Natural killer cell treated with Interleukin-12 subunit alpha and Interleukin-12 subunit beta and Interleukin-15 and Interleukin-18, amount 100 ng/mL, for 72 hours (primary cell): ENCODE measurements at regions not wholly inside any gene's neighbourhood (a gene's known extent, or its start where the extent isn't known, plus 50 kb on each side); places are given as distances from the start of the nearest gene placed in this dataset.

Experiments
- ATAC-seq, 2 donors: fragments of 150-1000 bp; cut with Tn5 transposase in 1 of 2; sonication (Bioruptor Pico), chemical (Tn5 transposase) in 1 of 2; 2 replicates each; pipeline ENCODE4 v1.10.0; 2021
- DNase-seq: peaks from one replicate; pipeline ENCODE4 v3.0.0; 2022; ENCODE audit warnings: low spot score
- H3K27ac Mint-ChIP-seq, 2 donors: 1 replicate in 1 of 2; 2 replicates in 1 of 2; pipeline ENCODE4 v1.8.0; 2022; ENCODE audit warnings: mixed read lengths in 2 of 2, mild to moderate bottlenecking in 1 of 2, moderate library complexity in 1 of 2
- H3K27me3 Mint-ChIP-seq, 2 donors: 1 replicate in 1 of 2; 2 replicates in 1 of 2; pipeline ENCODE4 v1.8.0; 2022; ENCODE audit warnings: mixed read lengths in 2 of 2
- H3K36me3 Mint-ChIP-seq: one replicate; pipeline ENCODE4 v1.8.0; 2022; ENCODE audit warnings: mixed read lengths
- H3K4me1 Mint-ChIP-seq, 2 donors: 1 replicate in 1 of 2; 2 replicates in 1 of 2; pipeline ENCODE4 v1.8.0; 2022; ENCODE audit warnings: low read depth in 2 of 2, mixed read lengths in 2 of 2, mild to moderate bottlenecking in 1 of 2
- H3K4me3 Mint-ChIP-seq: one replicate; pipeline ENCODE4 v1.8.0; 2022; ENCODE audit warnings: mixed read lengths
- H3K9me3 Mint-ChIP-seq: 2 replicates; pipeline ENCODE4 v1.8.0; 2022; ENCODE audit warnings: mixed read lengths

- Mint-ChIP-seq H3K9me3 (peaks cover 13% of the 10 kb centered on the region), H3K36me3 (no peaks in the 10 kb centered on the region)
Measured at GRCh38 chr9:13755551-13755950, 476.1 kb upstream of the MPDZ start.

GRCh38 chr9:13750639-13751038, 471.1 kb upstream of the MPDZ start:
- Mint-ChIP-seq H3K27ac (no peak overlapping the region), H3K36me3 (no peaks in the 10 kb centered on the region), H3K4me3 (no peak overlapping the region), H3K9me3 (peaks cover 16% of the 10 kb centered on the region), H3K27me3 (no peaks in the 10 kb centered on the region), H3K4me1 (no peaks in the 10 kb centered on the region)
- no peak for DNase-seq
- no peak for ATAC-seq

More at GRCh38 chr9:13755551-13755950, 476.1 kb upstream of the MPDZ start:
- no peaks in the 10 kb centered on the region for H3K4me1 Mint-ChIP-seq
- ATAC-seq (no peak), DNase-seq (no peak)
- H3K27me3 Mint-ChIP-seq = no peaks in the 10 kb centered on the region
- H3K4me3 Mint-ChIP-seq = no peak overlapping the region
- H3K27ac Mint-ChIP-seq = no peak overlapping the region

GRCh38 chr9:13750061-13750460, 470.6 kb upstream of the MPDZ start:
- no peak for ATAC-seq
- no peak for DNase-seq
- Mint-ChIP-seq H3K27me3 (no peaks in the 10 kb centered on the region), H3K9me3 (peaks cover 16% of the 10 kb centered on the region), H3K4me3 (no peak overlapping the region), H3K27ac (no peak overlapping the region), H3K36me3 (no peaks in the 10 kb centered on the region), H3K4me1 (no peaks in the 10 kb centered on the region)

- Mint-ChIP-seq H3K9me3 (peaks cover 5% of the 10 kb centered on the region), H3K4me3 (no peak overlapping the region), H3K4me1 (no peaks in the 10 kb centered on the region), H3K27me3 (no peaks in the 10 kb centered on the region), H3K36me3 (no peaks in the 10 kb centered on the region), H3K27ac (no peak overlapping the region)
- ATAC-seq = no peak
- DNase-seq = no peak
Measured at GRCh38 chr9:13746876-13747275, 467.4 kb upstream of the MPDZ start.

- DNase-seq (no peak), ATAC-seq (no peak)
- Mint-ChIP-seq H3K9me3 (peaks cover 4% of the 10 kb centered on the region), H3K4me3 (no peak overlapping the region), H3K27ac (no peak overlapping the region), H3K4me1 (no peaks in the 10 kb centered on the region), H3K27me3 (no peaks in the 10 kb centered on the region), H3K36me3 (no peaks in the 10 kb centered on the region)
Measured at GRCh38 chr9:13744261-13744901, 464.9 kb upstream of the MPDZ start.

- no peak for DNase-seq
- no peak for ATAC-seq
- Mint-ChIP-seq H3K36me3 (no peaks in the 10 kb centered on the region), H3K4me3 (no peak overlapping the region), H3K27ac (no peak overlapping the region), H3K9me3 (peaks cover 8% of the 10 kb centered on the region), H3K27me3 (no peaks in the 10 kb centered on the region), H3K4me1 (no peaks in the 10 kb centered on the region)
Measured at GRCh38 chr9:13737885-13738284, 458.4 kb upstream of the MPDZ start.

- H3K9me3 Mint-ChIP-seq = peaks cover 8% of the 10 kb centered on the region
- no peak for ATAC-seq
Measured at GRCh38 chr9:13735181-13735580, 455.7 kb upstream of the MPDZ start.

GRCh38 chr9:13734601-13735000, 455.1 kb upstream of the MPDZ start:
- ATAC-seq (no peak), DNase-seq (no peak)
- Mint-ChIP-seq H3K4me1 (no peaks in the 10 kb centered on the region), H3K4me3 (no peak overlapping the region), H3K27ac (no peak overlapping the region), H3K36me3 (no peaks in the 10 kb centered on the region), H3K27me3 (no peaks in the 10 kb centered on the region), H3K9me3 (peaks cover 8% of the 10 kb centered on the region)

More at GRCh38 chr9:13735181-13735580, 455.7 kb upstream of the MPDZ start:
- Mint-ChIP-seq H3K27ac (no peak overlapping the region), H3K27me3 (no peaks in the 10 kb centered on the region), H3K4me1 (no peaks in the 10 kb centered on the region), H3K36me3 (no peaks in the 10 kb centered on the region), H3K4me3 (no peak overlapping the region)
- DNase-seq = no peak

GRCh38 chr9:13732290-13732689, 452.8 kb upstream of the MPDZ start:
- H3K27me3 Mint-ChIP-seq = no peaks in the 10 kb centered on the region
- no peak for DNase-seq
- no peak for ATAC-seq
- H3K9me3 Mint-ChIP-seq = peaks cover 4% of the 10 kb centered on the region
- no peak overlapping the region for H3K27ac Mint-ChIP-seq
- H3K4me1 Mint-ChIP-seq = no peaks in the 10 kb centered on the region
- no peak overlapping the region for H3K4me3 Mint-ChIP-seq
- H3K36me3 Mint-ChIP-seq = no peaks in the 10 kb centered on the region

GRCh38 chr9:13731637-13732036, 452.1 kb upstream of the MPDZ start:
- Mint-ChIP-seq H3K4me3 (no peak overlapping the region), H3K4me1 (no peaks in the 10 kb centered on the region), H3K27ac (no peak overlapping the region), H3K27me3 (no peaks in the 10 kb centered on the region), H3K9me3 (peaks cover 4% of the 10 kb centered on the region), H3K36me3 (no peaks in the 10 kb centered on the region)
- ATAC-seq = no peak
- no peak for DNase-seq

- DNase-seq = no peak
- Mint-ChIP-seq H3K27me3 (no peaks in the 10 kb centered on the region), H3K4me3 (no peak overlapping the region), H3K27ac (no peak overlapping the region), H3K36me3 (no peaks in the 10 kb centered on the region), H3K9me3 (peaks cover 7% of the 10 kb centered on the region), H3K4me1 (no peaks in the 10 kb centered on the region)
- no peak for ATAC-seq
Measured at GRCh38 chr9:13729955-13730354, 450.5 kb upstream of the MPDZ start.

- no peaks in the 10 kb centered on the region for H3K27me3 Mint-ChIP-seq
- no peak overlapping the region for H3K4me3 Mint-ChIP-seq
- ATAC-seq = no peak
- H3K9me3 Mint-ChIP-seq = peaks cover 9% of the 10 kb centered on the region
- no peaks in the 10 kb centered on the region for H3K4me1 Mint-ChIP-seq
- no peaks in the 10 kb centered on the region for H3K36me3 Mint-ChIP-seq
- H3K27ac Mint-ChIP-seq = no peak overlapping the region
- DNase-seq = no peak
Measured at GRCh38 chr9:13728917-13729811, 449.7 kb upstream of the MPDZ start.

GRCh38 chr9:13728131-13728530, 448.6 kb upstream of the MPDZ start:
- H3K9me3 Mint-ChIP-seq = peaks cover 11% of the 10 kb centered on the region
- H3K27ac Mint-ChIP-seq = no peak overlapping the region
- H3K4me1 Mint-ChIP-seq = no peaks in the 10 kb centered on the region
- no peak for ATAC-seq
- H3K4me3 Mint-ChIP-seq = no peak overlapping the region
- no peak for DNase-seq
- no peaks in the 10 kb centered on the region for H3K36me3 Mint-ChIP-seq
- no peaks in the 10 kb centered on the region for H3K27me3 Mint-ChIP-seq

- Mint-ChIP-seq H3K4me1 (no peaks in the 10 kb centered on the region), H3K4me3 (no peak overlapping the region), H3K27me3 (no peaks in the 10 kb centered on the region), H3K36me3 (no peaks in the 10 kb centered on the region), H3K27ac (no peak overlapping the region), H3K9me3 (peaks cover 17% of the 10 kb centered on the region)
- ATAC-seq (no peak), DNase-seq (no peak)
Measured at GRCh38 chr9:13726746-13727145, 447.3 kb upstream of the MPDZ start.
